Suppressor macrophage treated with lipopolysaccharide for 4 hours (primary cell): ENCODE measurements at regions not wholly inside any gene's neighbourhood (a gene's known extent, or its start where the extent isn't known, plus 50 kb on each side); places are given as distances from the start of the nearest gene placed in this dataset.
"Not testable (repeated sequence)": the region's sequence is repeated elsewhere in the genome, so short reads cannot be mapped to it uniquely, and the experiment has no call there.

Source experiments
- DNase-seq: peaks from one replicate; pipeline ENCODE4 v3.0.0-alpha.2; 2020

DNA sequence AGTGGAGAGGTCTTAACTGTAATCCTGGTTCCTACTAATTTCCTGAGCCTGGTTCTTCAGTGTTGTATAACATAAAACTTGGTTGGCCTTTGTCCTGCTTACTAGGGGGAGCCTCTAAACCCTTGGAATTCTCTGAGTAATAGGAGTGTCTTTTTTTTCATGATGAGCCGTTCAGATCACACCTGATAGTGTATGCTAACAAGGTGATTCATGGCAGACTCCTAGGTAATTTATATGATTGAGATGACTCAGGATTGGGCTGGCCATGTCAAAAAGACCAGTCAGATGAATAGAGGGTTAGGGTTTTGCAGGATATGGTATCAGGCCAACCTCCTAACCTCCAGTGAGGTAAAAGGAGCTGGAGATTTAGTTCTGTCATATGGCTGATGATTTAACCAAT, 135.8 kb upstream of the KLF12 start:
- no peak for DNase-seq

DNA sequence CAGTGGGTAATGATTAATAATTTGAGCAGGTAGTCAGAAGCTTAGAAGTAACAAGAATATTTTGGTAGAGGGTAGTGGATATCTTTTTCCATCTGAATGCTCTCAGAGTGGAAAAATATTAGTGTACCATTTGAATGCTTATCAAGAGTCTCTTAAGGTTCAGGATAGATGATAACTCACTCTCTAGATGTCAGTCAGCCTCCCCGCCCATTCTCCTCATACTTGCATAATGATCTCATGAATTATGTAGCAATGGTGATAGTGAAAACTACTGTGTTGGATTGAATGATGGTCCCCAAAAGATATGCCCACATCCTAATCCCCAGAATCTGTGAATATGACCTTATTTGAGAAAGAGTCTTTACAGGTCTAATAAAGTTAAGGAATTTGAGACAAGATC, 132.7 kb upstream of the KLF12 start:
- no peak for DNase-seq

DNA sequence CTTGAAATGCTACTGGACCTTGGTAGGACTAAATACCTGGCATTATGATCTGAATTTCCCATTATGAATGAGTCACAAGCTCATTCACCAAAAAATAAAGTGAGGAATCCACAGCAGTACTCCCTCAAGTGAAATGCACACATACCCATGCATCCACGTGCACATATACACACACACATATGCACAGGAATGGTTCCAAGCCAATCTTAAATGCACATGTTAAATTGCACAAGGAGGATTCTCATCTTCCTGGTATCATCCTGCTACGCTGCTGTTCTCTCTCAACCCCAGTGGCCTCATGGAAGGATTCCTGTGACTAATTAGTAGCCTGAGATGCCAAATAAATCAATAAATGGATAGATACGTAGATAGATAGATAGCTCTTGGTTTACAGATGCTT, 132.1 kb upstream of the KLF12 start:
- no peak for DNase-seq

DNA sequence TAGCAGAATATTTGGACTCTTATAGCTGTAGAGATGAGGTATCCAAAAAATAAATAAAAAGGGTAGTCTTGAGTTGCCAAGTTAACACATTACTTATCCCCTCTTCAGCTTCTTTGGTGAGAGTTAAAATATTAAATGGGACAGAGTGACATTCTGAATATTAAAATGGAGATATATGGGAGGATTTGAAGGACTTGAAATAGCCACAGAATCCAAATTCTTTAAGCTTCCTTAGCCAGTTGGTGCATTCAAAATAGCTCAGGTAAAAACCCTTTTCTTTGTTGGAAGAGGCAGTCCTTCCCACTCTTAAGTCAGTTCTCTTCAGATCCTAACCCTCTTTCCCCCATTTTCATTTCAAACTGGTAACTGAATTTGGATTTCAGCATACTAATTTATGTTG, 130.1 kb upstream of the KLF12 start:
- DNase-seq = no peak

DNA sequence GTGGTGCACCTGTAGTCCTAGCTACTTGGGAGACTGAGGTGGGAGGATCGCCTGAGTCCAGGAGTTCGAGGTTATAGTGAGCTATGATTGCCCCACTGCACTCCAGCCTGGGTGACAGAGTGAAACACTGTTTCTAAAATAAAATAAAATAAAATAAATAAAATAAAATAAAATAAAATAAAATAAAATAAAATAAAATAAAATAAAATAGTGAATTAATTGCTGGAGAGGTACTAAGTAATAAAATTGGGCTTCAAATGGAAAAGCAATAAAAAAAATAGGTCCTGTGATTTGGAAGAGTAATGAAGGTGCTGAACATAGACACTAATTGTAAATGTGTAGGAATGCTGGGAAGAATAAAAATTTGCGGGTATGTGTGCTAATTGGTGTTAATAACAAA, 126.2 kb upstream of the KLF12 start:
- DNase-seq = not testable (repeated sequence)

DNA sequence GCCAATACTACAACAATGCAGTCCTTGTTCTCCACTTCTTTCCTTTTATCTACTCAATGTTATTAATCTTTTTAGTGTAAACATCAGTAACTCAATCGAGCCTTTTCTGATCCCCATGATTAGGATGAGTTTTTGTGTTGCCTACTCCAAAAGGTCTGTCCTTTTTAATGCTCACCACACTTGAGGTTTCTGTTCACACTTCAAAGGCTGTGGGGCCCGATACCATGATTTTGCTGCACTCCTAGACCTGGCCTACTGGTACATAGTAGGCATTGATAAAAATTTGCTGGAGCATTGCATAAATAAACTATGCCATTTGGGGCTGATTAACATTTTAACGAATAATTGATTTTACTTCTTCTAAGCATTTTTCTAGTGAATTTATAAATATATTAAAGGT, 125.4 kb upstream of the KLF12 start:
- no peak for DNase-seq

DNA sequence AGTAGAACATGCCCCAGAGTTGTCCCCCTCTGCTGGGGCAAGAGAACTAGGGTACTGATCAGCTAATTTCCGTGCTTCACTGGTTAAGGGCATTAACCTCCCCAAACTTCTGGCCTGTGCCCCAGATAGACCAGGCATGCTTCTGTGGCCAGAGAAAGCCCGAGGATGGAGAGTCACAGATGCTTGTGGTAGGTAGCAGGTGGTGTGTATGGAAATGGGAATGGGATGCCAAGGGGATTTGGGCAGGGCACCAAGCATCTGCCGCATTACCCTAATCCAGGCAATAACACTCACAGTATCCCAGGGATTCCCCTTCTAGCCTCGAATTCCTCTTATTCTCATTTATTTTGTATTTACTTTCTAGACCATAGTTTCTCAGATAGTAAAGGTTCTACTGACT, 124.8 kb upstream of the KLF12 start:
- no peak for DNase-seq

DNA sequence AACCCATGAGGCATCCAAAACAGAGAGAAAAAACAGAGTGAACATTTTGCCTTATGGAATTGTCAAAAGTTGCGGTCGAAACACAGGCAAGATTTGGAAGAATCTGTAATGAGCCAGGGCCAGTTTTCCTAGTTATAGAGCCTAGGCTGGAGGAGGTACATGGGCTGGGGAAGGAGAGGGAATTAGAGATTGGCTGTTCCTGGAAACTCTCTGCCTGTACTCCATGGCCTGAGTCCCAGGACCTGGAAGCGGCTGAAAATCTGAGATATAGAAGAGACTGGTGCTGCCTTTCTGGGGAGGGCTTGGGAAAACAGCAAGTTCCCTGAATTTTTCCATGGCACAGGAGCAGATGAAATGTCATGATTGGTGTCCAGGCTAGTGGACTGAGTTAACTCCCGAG, 122.8 kb upstream of the KLF12 start:
- DNase-seq = no peak

DNA sequence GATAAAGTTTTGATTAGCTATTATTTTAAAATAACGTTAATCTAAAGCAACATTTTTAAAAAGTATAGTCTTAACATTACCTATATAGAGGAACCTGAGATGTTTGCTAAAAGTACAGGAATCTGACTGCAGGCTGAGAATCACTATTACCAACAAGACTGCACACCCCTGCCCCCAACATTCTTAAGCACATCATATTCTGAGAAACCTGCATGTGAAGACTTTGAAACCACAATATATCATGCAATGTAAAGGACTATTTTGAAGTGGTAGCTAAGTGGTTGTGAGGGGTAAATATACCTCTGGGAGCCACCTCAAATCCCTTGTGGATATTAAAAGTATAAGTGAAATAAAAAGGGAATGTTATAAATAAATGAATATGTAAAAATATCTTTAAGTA, 119.0 kb upstream of the KLF12 start:
- no peak for DNase-seq

DNA sequence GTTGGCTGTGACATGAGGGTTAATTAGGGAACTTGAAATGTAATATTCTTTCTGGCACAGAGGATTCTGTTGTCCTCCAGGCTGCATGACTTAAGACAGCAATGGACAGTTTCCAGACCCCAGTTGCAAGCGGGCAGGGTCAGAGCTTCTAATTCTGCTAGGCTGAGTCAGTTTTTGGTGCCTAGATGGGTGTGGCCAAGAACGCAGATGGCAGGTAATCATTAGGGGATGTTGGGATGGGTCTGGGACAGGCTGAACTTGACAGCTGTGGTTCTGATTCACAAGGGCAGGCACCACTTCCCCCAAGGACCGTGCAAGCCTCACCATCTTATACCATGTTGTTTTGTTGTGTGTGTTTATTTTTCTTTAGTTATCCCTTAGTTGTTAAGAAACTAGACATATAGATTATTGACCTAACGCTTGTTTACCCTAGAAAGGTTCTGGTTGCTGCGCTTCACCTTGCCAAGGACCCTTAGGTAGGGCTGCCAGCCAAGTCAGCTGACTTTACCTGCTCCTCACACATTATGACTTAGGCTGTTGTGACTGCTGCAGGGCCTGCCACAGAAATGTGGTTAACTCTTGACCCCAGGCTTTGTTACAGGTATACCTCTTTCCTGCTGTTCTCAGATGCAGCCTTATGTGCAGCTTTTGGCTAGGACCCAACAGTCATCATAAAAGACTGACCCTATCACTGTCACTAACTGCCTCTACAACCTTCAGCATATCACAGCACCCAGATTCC, 117.7 kb upstream of the KLF12 start:
- DNase-seq = no peak

DNA sequence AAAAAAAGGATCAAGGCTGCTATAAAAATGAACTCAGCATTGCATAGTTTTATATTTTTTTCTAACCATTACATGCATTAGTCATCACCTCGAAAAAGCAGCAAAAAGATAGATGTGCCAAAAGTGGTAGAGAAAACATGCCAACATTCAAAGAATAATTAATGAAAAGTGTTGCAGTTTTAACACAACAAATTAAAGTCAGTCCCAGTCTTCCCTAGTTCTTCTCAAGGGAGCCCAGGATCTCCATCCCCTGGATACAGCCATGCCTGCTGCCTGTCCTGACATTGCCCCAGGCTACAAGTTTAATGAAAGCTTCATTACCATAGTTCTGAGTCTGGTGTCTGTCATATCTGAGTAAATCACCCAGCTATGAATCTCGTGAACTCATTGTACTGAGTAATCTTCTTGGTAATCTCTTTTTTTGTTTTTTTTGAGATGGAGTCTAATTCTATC, 116.6 kb upstream of the KLF12 start:
- DNase-seq = no peak

DNA sequence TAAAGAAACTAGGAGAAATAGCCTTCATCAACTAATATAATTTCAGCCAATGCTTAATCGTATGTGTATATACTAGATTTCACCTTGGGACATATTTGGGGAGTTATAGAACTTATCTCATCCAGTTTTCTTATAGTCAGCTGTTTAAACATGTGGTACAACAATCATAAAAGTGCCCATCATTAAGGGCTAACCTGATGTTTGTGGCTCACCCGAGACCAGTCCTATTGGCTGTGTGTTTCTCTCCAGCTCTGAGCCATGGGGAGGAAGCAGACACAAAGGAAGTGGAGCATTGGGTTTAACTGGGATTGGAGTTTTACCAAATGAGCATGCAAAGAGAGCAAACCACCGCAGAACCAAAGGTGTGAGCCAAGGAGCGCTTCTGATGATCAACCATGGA, 114.3 kb upstream of the KLF12 start:
- no peak for DNase-seq

DNA sequence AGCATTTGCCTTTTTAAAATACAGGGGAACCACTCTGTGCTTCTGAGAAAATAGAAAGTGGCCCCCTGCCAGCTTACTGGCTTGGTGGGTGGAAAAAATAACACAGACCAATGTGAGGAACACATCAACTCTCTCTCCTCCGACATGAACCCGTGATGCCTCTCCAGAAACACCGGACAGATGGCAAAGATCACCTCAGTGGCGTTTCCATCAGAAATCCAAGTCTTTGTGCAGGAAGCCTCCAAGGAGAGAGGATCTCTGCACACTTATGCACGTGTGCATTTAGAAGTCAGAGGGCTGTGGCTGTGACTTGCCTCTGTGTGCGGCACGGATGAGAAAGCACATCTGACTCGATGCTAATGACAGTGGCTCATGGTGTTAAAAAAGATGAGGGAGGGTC, 112.3 kb upstream of the KLF12 start:
- DNase-seq = no peak

DNA sequence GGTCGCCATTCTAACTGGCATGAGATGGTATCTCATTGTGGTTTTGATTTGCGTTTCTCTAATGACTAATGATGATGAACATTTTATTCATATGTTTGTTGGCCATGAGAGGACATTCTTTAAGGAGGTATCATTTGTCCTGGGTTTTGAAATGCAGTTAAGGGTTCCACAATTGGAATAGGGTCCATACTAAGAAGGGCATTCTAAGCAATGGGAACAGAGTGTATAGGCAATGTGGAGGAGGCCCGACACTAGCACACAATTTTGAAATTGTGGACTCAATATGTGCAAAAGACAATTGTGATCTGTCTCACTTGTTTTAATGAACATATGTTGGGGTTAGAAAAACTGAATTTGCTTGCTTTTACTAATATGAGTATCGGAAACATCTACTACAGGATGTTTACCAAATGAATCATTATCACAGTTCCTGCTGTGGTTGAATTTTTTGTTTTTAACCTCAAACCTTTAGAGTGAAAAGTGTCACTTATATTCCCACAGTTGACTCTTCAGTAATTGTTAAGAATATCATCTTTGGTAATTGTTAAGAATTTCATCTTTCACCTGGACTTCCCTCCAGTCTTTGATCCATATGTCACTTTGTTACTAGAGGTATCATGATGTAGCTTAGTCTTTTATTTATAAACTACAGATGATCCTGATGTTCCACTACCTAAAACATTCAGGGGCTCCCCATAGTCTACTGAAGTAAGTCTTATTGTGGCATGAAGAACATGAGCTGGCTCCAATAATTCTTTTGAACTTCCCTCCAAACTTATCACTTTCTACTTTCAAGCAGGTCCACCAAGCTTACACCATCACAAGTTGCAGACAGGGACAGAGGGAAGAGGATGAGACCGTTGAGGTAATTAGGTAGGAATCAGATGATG, 109.7 kb upstream of the KLF12 start:
- no peak for DNase-seq

DNA sequence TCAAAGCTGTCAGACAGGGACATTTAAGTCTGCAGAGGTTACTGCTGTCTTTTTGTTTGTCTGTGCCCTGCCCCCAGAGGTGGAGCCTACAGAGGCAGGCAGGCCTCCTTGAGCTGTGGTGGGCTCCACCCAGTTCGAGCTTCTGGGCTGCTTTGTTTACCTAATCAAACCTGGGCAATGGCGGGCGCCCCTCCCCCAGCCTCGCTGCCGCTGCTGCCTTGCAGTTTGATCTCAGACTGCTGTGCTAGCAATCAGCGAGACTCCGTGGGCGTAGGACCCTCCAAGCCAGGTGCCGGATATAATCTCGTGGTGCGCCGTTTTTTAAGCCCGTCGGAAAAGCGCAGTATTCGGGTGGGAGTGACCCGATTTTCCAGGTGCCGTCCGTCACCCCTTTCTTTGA, 107.1 kb upstream of the KLF12 start:
- not testable (repeated sequence) for DNase-seq

DNA sequence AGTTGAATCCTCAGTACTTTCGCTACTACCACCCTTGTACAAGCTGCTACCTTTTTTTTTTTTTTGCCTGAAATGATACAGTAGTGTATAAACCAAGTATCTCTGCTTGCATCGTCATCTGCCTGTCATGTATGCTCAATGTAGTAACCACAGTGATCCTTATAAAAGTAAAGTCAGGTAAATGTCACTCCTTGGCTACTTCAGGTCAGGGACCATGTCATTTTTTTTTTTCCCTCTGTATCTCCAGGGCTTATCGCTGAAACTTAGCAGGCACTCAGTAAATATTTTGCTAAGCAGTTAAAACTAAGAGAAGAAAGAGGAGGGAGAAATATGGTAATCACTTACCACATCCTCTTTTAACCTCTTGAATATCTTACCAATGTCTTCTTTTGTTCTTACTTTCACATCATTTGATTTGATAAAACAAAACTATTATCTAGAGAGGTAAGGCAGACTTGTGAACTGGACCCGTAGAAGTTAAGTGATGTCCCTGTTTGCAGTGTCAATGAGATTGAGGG, 96.8 kb upstream of the KLF12 start:
- no peak for DNase-seq

DNA sequence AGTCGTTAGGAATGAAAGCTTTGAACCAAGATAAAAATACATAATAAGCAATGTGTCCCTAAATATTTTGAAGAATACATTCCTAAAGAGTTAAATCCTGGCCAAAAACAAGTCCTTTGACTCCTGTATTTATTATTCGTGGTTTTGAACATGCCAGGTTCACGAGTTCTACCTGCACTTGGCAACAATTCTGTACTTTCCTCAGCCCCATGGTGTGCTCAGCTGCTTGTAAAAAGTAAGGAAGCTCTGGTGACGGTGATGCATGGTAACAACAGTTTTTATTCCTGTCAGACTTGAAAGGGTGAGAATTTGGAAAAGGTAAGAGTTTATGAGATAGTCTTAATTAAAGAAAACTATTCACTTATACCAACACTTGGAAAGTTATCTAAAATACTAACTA, 95.0 kb upstream of the KLF12 start:
- DNase-seq = no peak

DNA sequence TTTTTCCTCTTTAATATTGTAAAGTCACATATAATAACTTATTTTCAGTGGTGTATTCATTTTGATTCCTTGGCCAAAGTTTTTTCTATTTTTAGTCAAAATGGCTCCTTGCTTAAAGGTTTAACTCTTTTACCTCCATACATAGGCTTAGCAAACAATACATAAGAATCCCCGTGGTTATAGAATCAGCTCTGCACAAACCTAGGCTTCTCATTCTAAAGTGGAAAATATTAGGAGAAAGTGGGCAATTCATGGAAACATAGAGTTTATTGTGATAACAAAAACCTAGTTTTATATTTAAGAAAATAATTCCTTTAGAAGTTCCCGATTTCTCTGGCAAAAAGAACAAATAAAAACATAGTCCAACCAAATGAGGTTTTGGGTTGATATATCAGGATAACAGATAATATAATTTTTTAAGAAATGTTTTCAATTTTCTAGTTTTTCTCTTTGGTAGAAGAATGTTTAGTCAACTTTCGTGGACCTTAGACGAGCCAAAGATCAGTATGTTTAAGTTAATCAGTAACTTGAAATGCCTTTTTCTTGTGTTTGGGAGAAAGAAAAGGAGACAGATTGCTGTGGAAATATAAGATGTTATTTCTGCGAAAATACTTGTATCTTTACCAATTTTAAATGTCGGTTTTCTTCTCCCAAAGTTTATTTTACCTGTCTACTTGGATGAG, 93.4 kb upstream of the KLF12 start:
- DNase-seq = no peak

DNA sequence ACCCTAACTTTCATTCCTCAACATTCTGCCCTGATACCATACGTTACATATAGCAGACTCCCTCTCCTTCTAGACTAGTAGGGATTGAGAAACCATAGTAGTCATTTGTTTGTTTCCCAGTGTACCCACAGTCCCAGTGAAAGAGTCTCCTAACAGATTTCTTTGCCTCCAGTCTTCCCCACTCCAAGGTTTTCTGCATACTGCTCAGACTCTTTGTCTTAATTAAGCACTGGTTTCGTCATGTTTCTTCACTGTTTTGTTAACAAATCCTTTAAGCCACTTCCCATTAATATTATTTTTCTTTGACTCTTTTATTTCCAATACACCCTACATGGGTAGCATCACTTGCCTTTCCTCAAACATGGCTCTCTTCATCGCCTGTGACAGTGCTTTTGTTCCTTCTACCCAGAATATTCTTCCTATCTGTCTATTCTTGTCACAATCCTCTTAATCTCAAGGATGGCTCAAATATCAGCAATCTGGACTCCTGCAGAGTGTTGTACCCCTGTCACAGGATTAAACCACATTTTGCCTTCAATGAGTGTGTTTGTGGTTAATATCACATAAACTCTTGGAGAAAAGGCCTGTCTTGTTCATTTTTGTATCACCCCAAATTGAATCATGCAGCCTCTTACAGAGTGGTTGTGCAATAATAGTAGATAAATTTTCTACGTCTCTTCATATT, 92.7 kb upstream of the KLF12 start:
- DNase-seq = no peak

DNA sequence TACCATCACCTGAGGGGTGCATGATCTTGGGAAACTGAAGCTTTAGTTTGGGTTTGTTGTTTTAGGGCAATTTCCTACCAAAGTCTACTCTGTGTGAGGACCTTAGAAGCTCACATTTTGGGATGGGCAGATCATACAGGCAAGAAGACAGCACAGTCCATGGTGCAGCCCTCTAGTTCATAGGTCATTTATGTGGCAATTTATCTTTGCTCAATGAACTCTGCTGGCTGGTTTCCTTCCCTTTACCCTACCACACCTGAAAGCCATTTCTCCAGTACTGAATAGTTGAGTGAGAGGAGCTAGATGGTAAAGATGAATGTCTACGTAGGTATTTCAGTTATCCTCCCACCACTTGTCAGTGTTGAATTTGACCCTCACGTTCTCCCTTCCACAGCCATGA, 87.5 kb upstream of the KLF12 start:
- DNase-seq = no peak

DNA sequence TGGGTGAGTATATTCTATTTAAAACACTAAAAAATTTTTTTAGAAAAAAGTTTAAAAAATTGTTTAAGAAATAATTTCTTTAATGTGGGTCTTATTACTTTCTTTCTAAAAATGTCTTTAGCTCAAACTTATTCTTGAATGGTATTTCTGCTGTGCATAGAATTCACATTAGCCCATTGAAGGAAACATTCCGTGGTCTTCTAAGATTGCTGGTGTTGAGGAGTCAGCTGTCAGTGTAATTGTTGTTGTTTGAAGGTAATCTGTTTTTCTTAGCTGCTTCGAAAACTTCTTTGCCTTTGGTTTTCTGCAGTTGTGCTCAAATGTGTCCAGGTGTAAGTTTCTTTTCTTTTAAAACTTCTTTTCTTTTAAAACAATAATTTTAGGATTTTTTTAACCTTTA, 85.4 kb upstream of the KLF12 start:
- no peak for DNase-seq

DNA sequence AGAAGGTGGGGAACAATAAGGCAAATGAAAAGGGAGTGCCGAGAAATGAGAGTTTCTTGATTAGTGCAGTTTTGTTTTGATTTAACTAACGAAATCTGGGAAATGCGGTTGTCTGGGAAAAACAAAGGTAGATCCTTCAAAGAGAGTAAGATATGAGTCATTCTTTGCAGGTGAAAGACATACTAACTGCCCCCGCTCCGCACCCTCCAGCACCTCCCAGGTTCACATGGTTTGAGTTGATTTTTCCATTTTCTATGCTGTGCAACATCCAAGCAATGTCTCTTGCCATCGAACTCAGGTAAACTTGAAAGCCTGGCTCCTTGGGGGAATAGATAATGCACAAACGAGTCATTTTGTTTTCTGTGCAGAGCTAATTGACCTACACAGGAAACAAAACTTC, 84.1 kb upstream of the KLF12 start:
- DNase-seq = no peak

DNA sequence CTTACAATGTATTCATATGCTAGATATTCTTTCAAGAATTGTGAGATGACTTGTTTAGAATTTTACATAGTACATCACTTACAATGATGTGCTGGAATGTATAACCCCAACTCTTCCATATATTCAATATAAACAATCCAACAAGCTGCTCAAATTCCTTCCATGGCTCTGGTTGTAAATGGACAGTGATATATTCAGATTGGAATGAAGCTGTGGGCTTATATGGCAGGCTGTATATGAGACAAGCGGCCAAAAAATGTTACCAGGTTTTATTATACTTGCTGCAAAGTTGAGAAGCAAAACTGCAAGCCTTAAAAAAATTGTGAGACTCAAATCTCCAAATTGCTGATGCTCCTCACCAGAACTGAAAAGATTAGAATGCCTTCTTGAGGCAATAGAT, 83.6 kb upstream of the KLF12 start:
- no peak for DNase-seq
